ENCODE measurements at regions not wholly inside any gene's neighbourhood (a gene's known extent, or its start where the extent isn't known, plus 50 kb on each side); places are given as distances from the start of the nearest gene placed in this dataset.

DNA sequence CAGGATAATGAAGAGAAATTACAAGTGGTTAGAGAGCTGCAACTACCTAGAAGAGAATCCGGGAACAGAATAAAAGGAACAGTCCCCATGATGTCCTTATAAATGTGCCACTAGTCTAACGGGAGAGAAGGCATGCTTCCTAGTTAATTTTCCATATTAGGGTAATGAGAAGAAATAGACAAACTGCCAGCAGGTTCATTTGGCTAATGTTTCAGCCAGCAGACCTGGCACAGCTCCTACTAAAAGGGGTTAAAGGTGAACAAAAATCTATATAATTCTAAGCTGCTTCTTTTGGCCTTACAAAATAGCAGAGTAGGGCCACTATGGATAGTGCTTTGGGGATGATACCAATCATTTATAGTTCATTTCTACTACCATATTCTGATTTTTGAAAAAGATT lies 845.3 kb upstream of the GCFC2 start:
- TF ChIP-seq, protein P1, sequence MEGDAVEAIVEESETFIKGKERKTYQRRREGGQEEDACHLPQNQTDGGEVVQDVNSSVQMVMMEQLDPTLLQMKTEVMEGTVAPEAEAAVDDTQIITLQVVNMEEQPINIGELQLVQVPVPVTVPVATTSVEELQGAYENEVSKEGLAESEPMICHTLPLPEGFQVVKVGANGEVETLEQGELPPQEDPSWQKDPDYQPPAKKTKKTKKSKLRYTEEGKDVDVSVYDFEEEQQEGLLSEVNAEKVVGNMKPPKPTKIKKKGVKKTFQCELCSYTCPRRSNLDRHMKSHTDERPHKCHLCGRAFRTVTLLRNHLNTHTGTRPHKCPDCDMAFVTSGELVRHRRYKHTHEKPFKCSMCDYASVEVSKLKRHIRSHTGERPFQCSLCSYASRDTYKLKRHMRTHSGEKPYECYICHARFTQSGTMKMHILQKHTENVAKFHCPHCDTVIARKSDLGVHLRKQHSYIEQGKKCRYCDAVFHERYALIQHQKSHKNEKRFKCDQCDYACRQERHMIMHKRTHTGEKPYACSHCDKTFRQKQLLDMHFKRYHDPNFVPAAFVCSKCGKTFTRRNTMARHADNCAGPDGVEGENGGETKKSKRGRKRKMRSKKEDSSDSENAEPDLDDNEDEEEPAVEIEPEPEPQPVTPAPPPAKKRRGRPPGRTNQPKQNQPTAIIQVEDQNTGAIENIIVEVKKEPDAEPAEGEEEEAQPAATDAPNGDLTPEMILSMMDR (conservative IDR thresholded peaks at IDR 0.05) = no peak
- TF ChIP-seq ZFX (IDR thresholded peaks at IDR 0.05) = no peak

All from C4-2B (cell line).